HG03135 (cell line): ENCODE measurements at regions not wholly inside any gene's neighbourhood (a gene's known extent, or its start where the extent isn't known, plus 50 kb on each side); places are given as distances from the start of the nearest gene placed in this dataset.
"Not testable (repeated sequence)": the region's sequence is repeated elsewhere in the genome, so short reads cannot be mapped to it uniquely, and the experiment has no call there.

ENCODE experiments used
- ATAC-seq: cut with Tn5 transposase; IDR thresholded peaks from one replicate; pipeline ENCODE4 v1.9.1; 2021; ENCODE audit warnings: mild to moderate bottlenecking, moderate library complexity; ENCODE audit not compliant: unreplicated experiment

- ATAC-seq = no peak
Observed at GRCh38 chr13:50154697-50155096, 139.5 kb downstream of the KCNRG start.

GRCh38 chr13:50156140-50156539 is 140.9 kb downstream of the KCNRG start:
- no peak for ATAC-seq

GRCh38 chr13:50156561-50157127 is 141.4 kb downstream of the KCNRG start:
- no peak for ATAC-seq

- ATAC-seq = no peak
Observed at GRCh38 chr13:50158385-50159165, 143.3 kb downstream of the KCNRG start.

- no peak for ATAC-seq
Observed at GRCh38 chr13:50159607-50160006, 144.4 kb downstream of the KCNRG start.

- ATAC-seq = no peak
Observed at GRCh38 chr13:50161052-50161451, 145.8 kb downstream of the KCNRG start.

- ATAC-seq = no peak
Observed at GRCh38 chr13:50162001-50162400, 146.8 kb downstream of the KCNRG start.

- no peak for ATAC-seq
Observed at GRCh38 chr13:50162567-50162966, 147.3 kb downstream of the KCNRG start.

GRCh38 chr13:50167224-50167947 is 152.1 kb downstream of the KCNRG start:
- no peak for ATAC-seq

- ATAC-seq = no peak
Observed at GRCh38 chr13:50167967-50168366, 152.7 kb downstream of the KCNRG start.

- ATAC-seq = no peak
Observed at GRCh38 chr13:50168786-50169185, 153.5 kb downstream of the KCNRG start.

GRCh38 chr13:50170447-50171037 is 155.3 kb downstream of the KCNRG start:
- no peak for ATAC-seq

- ATAC-seq = no peak
Observed at GRCh38 chr13:50171590-50172282, 156.5 kb downstream of the KCNRG start.

- ATAC-seq = not testable (repeated sequence)
Observed at GRCh38 chr13:50173045-50173444, 157.8 kb downstream of the KCNRG start.

GRCh38 chr13:50174630-50175029 is 159.4 kb downstream of the KCNRG start:
- no peak for ATAC-seq

- no peak for ATAC-seq
Observed at GRCh38 chr13:50179977-50180376, 164.7 kb downstream of the KCNRG start.

- not testable (repeated sequence) for ATAC-seq
Observed at GRCh38 chr13:50185769-50186763, 170.8 kb downstream of the KCNRG start.

GRCh38 chr13:50187352-50188029 is 172.2 kb downstream of the KCNRG start:
- ATAC-seq = no peak

- no peak for ATAC-seq
Observed at GRCh38 chr13:50188696-50189095, 173.5 kb downstream of the KCNRG start.
